ACC112 (cell line): ENCODE measurements at regions not wholly inside any gene's neighbourhood (a gene's known extent, or its start where the extent isn't known, plus 50 kb on each side); places are given as distances from the start of the nearest gene placed in this dataset.

Experiments
- H2AFZ ChIP-seq: fragments of 200-600 bp; sonication (generic); one replicate; pipeline ENCODE4 v1.6.0; 2017; ENCODE audit warnings: antibody characterized with exemption, low read length; ENCODE audit not compliant: unreplicated experiment
- H3K27ac ChIP-seq: fragments of 200-600 bp; sonication (generic); 2 replicates; pipeline ENCODE4 v1.5.1; 2014; ENCODE audit warnings: low read depth, mild to moderate bottlenecking, antibody characterized with exemption, low read length, moderate library complexity
- H3K27me3 ChIP-seq: fragments of 200-600 bp; sonication (generic); 2 replicates; pipeline ENCODE4 v1.6.1; 2014; ENCODE audit warnings: mild to moderate bottlenecking, antibody characterized with exemption, low read length, moderate library complexity, mixed read lengths; ENCODE audit not compliant: insufficient read depth
- H3K36me3 ChIP-seq: fragments of 200-600 bp; sonication (generic); 2 replicates; pipeline ENCODE4 v1.6.1; 2016; ENCODE audit warnings: mild to moderate bottlenecking, antibody characterized with exemption, low read length, moderate library complexity, mixed read lengths; ENCODE audit not compliant: insufficient read depth
- H3K4me1 ChIP-seq: fragments of 200-600 bp; sonication (generic); one replicate; pipeline ENCODE4 v1.6.1; 2016; ENCODE audit warnings: low read length, mixed read lengths; ENCODE audit not compliant: insufficient read depth, unreplicated experiment, control insufficient read depth
- H3K4me3 ChIP-seq: fragments of 200-600 bp; sonication (generic); 2 replicates; pipeline ENCODE4 v1.5.1; 2014; ENCODE audit warnings: mild to moderate bottlenecking, low read depth, low read length
- H3K79me2 ChIP-seq: fragments of 200-600 bp; sonication (generic); one replicate; pipeline ENCODE4 v1.6.0; 2016; ENCODE audit warnings: low read length; ENCODE audit not compliant: control insufficient read depth, unreplicated experiment, insufficient read depth

GRCh38 chr10:128300290-128300824, 174.1 kb upstream of the MKI67 start:
- no peaks in the 10 kb centered on the region for H3K27me3 ChIP-seq
- no peaks in the 10 kb centered on the region for H3K36me3 ChIP-seq
- no peak overlapping the region for H3K4me3 ChIP-seq
- no peak overlapping the region for H3K27ac ChIP-seq
- no peaks in the 10 kb centered on the region for H3K4me1 ChIP-seq
- no peak overlapping the region for H2AFZ ChIP-seq
- no peaks in the 10 kb centered on the region for H3K79me2 ChIP-seq

DNA sequence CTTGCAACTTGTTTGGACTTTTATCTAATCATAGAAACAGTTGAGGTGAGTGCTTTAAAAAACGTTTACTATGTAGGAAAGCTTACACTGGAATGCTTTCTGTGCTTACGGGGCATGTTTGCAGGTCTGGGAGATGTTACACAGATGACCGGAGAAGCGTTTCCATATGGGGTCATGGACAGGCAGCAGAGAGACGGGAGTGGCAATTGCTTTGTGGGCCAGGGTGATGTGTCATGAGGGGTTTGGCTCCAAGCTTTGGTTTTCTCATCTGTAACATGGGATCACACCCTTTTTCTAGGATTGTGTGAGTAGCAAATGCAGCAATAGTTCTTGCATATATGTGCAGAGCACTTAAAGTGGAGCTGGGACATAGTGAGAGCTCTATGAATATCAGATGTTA, 174.8 kb upstream of the MKI67 start:
- Histone ChIP-seq H2AFZ (no peak overlapping the region), H3K27ac (no peak overlapping the region), H3K4me3 (no peak overlapping the region), H3K79me2 (no peaks in the 10 kb centered on the region), H3K4me1 (no peaks in the 10 kb centered on the region), H3K27me3 (no peaks in the 10 kb centered on the region), H3K36me3 (no peaks in the 10 kb centered on the region)

DNA sequence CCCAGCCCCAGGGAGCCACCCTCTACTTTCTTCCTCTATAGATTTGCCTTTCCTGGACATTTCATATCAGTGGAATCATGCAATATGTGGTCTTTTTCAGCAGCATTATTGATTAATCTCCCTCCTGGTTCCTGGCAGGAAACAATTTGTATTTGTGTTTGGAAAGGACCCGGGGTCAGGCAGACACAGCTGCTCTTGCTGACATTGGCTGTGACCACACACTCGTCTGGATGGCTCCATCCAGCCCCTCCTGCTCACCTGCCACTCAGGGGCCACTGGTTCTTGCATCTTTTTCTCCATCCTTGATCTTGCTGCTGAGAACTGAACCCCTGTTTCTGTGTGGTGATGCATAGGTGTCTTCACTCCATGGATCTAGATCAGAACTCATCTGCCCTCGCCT, 176.6 kb upstream of the MKI67 start:
- H3K36me3 ChIP-seq, result no peaks in the 10 kb centered on the region

GRCh38 chr10:128304271-128304670, 178.0 kb upstream of the MKI67 start:
- Histone ChIP-seq H3K27me3 (no peaks in the 10 kb centered on the region), H2AFZ (no peak overlapping the region), H3K4me1 (no peaks in the 10 kb centered on the region), H3K79me2 (no peaks in the 10 kb centered on the region), H3K4me3 (no peak overlapping the region), H3K36me3 (no peaks in the 10 kb centered on the region), H3K27ac (no peak overlapping the region)

More for the DNA sequence above, 176.6 kb upstream of the MKI67 start:
- H3K27ac ChIP-seq, result no peak overlapping the region
- no peaks in the 10 kb centered on the region for H3K27me3 ChIP-seq
- H3K79me2 ChIP-seq, result no peaks in the 10 kb centered on the region
- H2AFZ ChIP-seq, result no peak overlapping the region
- H3K4me1 ChIP-seq, result no peaks in the 10 kb centered on the region
- H3K4me3 ChIP-seq, result no peak overlapping the region

DNA sequence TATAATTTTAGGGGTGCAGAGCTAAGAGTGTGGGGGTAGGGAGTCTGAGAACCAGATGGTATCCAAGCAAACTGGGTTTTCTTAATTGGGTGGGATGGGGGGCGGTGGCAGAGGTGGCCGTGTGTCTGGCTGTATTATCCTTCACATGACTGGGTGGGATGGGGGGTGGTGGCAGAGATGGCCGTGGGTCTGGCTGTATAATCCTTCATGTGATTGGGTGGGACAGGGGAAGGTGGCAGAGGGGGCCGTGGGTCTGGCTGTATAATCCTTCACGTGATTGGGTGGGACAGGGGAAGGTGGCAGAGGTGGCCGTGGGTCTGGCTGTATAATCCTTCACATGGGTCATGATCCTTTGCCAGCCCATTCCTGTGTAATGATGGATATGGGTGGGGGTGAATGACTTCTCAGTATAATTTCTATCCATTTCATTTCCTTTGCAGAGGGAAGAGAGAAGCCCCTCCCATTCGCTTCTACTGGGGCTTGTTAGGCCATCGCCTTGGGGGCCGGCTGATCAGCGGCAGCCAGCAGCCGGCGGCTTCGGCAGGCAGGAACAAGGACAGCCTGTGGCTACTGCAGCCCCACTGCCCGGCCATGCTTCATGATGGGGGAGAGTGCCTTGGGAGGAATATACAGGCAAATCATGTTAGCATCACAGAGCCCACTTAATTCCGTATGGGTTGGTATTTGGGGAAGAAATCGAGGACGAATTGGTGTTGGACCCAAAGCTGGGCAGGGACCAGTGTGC, 179.6 kb upstream of the MKI67 start:
- no peak overlapping the region for H3K27ac ChIP-seq
- no peaks in the 10 kb centered on the region for H3K4me1 ChIP-seq
- no peaks in the 10 kb centered on the region for H3K27me3 ChIP-seq
- H3K79me2 ChIP-seq, result no peaks in the 10 kb centered on the region
- H2AFZ ChIP-seq, result no peak overlapping the region
- no peak overlapping the region for H3K4me3 ChIP-seq
- no peaks in the 10 kb centered on the region for H3K36me3 ChIP-seq

GRCh38 chr10:128306535-128306934, 180.3 kb upstream of the MKI67 start:
- H3K4me3 ChIP-seq, result no peak overlapping the region
- no peaks in the 10 kb centered on the region for H3K79me2 ChIP-seq
- no peaks in the 10 kb centered on the region for H3K36me3 ChIP-seq
- no peak overlapping the region for H3K27ac ChIP-seq
- no peak overlapping the region for H2AFZ ChIP-seq
- no peaks in the 10 kb centered on the region for H3K4me1 ChIP-seq
- no peaks in the 10 kb centered on the region for H3K27me3 ChIP-seq

DNA sequence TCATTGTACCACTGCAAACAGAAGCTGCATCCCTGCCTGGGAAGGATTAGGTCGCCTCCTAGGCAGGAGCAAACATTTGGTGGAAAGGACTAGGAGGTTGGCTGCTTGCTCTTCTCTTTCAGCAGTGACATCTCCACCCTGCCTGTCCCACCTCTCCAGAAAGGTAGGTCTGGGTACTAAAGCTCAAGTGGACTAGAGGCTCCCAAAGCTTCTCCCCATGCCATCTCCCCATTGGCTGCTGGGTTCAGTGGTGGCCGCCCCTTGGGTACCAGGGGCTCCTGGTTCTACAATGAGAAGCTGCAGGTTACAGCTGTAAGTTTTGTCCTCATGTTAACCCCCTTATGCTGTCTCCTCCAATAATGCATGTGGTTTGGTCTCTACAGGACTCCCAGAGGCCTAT, 180.7 kb upstream of the MKI67 start:
- Histone ChIP-seq H3K36me3 (no peaks in the 10 kb centered on the region), H3K4me1 (no peaks in the 10 kb centered on the region), H2AFZ (no peak overlapping the region), H3K79me2 (no peaks in the 10 kb centered on the region), H3K4me3 (no peak overlapping the region), H3K27ac (no peak overlapping the region), H3K27me3 (no peaks in the 10 kb centered on the region)

- no peak overlapping the region for H2AFZ ChIP-seq
- H3K4me1 ChIP-seq, result no peaks in the 10 kb centered on the region
- H3K36me3 ChIP-seq, result no peaks in the 10 kb centered on the region
- H3K27me3 ChIP-seq, result no peaks in the 10 kb centered on the region
- H3K27ac ChIP-seq, result no peak overlapping the region
- H3K79me2 ChIP-seq, result no peaks in the 10 kb centered on the region
- H3K4me3 ChIP-seq, result no peak overlapping the region
Measured at GRCh38 chr10:128307820-128308219, 181.6 kb upstream of the MKI67 start.

DNA sequence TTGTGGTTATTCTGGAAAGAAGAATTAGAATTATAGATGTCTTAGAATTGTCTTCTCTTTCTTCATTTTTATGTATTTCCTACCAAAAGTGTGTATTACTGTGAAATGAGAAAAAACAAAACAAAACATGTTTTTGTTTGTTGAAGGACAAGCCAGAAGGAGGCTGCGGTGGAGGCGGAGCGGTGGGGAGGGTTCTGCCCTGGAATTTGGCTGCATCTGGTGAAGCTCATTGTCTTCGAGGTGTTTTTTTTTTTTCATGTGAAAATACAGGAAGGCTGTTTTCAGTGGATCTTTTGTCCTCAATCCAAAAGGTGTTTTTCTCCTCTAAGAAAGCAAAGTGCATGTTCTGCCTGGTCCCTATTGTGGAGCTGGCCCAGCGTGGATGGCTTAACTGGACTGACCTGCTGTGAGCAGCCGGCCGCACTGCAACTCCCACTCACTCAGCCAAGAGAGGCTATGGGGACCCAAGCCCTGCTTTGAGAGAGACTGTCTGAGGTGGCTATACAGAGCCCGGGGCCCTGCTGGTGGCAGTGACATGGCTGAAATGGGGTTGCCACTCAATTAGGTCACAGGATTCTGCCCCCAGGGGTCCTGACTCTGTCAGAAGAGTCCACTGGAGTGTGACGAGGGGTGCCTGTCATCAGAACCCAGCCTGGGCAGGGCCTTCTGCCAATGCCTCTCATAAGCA, 184.9 kb upstream of the MKI67 start:
- no peak overlapping the region for H2AFZ ChIP-seq
- H3K4me1 ChIP-seq, result no peaks in the 10 kb centered on the region
- H3K27ac ChIP-seq, result no peak overlapping the region
- H3K27me3 ChIP-seq, result no peaks in the 10 kb centered on the region
- H3K4me3 ChIP-seq, result no peak overlapping the region
- no peaks in the 10 kb centered on the region for H3K36me3 ChIP-seq
- H3K79me2 ChIP-seq, result no peaks in the 10 kb centered on the region

- Histone ChIP-seq H3K27ac (no peak overlapping the region), H3K4me3 (no peak overlapping the region), H2AFZ (no peak overlapping the region), H3K36me3 (no peaks in the 10 kb centered on the region), H3K27me3 (no peaks in the 10 kb centered on the region), H3K4me1 (no peaks in the 10 kb centered on the region), H3K79me2 (no peaks in the 10 kb centered on the region)
Measured at GRCh38 chr10:128312250-128312649, 186.0 kb upstream of the MKI67 start.

GRCh38 chr10:128314686-128315085, 188.5 kb upstream of the MKI67 start:
- Histone ChIP-seq H2AFZ (no peak overlapping the region), H3K27ac (no peak overlapping the region), H3K4me1 (no peaks in the 10 kb centered on the region), H3K79me2 (no peaks in the 10 kb centered on the region), H3K36me3 (no peaks in the 10 kb centered on the region), H3K4me3 (no peak overlapping the region), H3K27me3 (no peaks in the 10 kb centered on the region)
